ENCODE measurements at regions not wholly inside any gene's neighbourhood (a gene's known extent, or its start where the extent isn't known, plus 50 kb on each side); places are given as distances from the start of the nearest gene placed in this dataset.

GRCh38 chr5:124394700-124395245 is 351.7 kb downstream of the ZNF608 start:
- TF ChIP-seq, protein P1, sequence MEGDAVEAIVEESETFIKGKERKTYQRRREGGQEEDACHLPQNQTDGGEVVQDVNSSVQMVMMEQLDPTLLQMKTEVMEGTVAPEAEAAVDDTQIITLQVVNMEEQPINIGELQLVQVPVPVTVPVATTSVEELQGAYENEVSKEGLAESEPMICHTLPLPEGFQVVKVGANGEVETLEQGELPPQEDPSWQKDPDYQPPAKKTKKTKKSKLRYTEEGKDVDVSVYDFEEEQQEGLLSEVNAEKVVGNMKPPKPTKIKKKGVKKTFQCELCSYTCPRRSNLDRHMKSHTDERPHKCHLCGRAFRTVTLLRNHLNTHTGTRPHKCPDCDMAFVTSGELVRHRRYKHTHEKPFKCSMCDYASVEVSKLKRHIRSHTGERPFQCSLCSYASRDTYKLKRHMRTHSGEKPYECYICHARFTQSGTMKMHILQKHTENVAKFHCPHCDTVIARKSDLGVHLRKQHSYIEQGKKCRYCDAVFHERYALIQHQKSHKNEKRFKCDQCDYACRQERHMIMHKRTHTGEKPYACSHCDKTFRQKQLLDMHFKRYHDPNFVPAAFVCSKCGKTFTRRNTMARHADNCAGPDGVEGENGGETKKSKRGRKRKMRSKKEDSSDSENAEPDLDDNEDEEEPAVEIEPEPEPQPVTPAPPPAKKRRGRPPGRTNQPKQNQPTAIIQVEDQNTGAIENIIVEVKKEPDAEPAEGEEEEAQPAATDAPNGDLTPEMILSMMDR (conservative IDR thresholded peaks at IDR 0.05 in 1 of 2, IDR thresholded peaks at IDR 0.05 in 1 of 2; ENCODE audit: low read depth in 1 of 2, low read length in 2 of 2): no peak
- TF ChIP-seq EZH2 (IDR thresholded peaks at IDR 0.05; ENCODE audit: low read length, missing control alignments): no peak

All from fibroblast of lung (primary cell).